ENCODE measurements at regions not wholly inside any gene's neighbourhood (a gene's known extent, or its start where the extent isn't known, plus 50 kb on each side); places are given as distances from the start of the nearest gene placed in this dataset.
"Not testable (repeated sequence)": the region's sequence is repeated elsewhere in the genome, so short reads cannot be mapped to it uniquely, and the experiment has no call there.

DNA sequence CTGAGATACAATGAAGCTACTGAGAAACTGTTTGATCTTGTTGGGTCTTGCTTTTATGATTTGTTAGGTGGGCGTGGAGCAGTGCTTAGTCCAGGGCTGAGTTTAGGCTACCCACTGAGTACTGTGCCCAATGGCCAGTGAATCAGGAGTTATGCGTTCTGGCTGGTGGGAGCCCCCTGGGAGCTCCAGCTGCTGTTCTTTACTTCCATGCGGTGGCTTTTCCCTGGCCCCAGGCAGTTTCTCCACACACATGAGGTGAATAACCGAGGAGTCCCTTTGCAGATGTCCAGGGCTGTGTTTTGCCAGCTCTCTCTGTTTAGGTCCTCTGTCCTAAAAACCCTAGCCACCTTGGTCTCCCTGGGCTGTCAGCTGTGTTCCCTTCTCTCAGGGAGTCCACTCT lies 106.5 kb downstream of the KLF13 start:
- no peaks in the 10 kb centered on the region for H3K36me3 ChIP-seq (ENCODE audit: insufficient read depth, low read length)
- no peaks in the 10 kb centered on the region for H3K9me3 ChIP-seq (ENCODE audit: low read length)
- H3K4me3 ChIP-seq (ENCODE audit: low read length) = no peak overlapping the region
- H3K27me3 ChIP-seq (ENCODE audit: insufficient read depth, low read length) = peaks cover 5% of the 10 kb centered on the region
- H3K4me1 ChIP-seq (ENCODE audit: insufficient read depth, low read length) = peaks cover 2% of the 10 kb centered on the region
- H2AFZ ChIP-seq (ENCODE audit: low read depth, low read length) = no peak overlapping the region

DNA sequence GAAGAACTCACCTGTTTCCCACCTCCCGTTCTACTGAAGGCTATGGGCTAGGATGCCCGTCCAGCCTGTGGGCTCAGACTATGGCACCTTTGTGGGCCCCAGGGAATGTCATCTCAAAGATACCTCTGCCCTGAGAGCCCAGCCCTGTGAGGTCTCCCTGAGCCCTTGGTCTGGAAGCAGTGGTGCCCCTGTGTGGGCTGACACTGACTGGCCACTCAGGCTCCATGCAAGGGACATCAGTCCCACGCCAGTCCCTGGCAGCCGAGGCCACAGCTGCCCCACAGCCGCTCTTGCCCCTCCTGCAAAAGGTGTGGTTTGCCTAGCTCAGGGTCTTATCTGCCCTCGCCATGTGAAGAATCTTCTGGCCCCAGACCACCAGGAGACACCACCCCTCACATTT lies 106.9 kb downstream of the KLF13 start:
- Histone ChIP-seq H3K4me3 (ENCODE audit: low read length) (no peak overlapping the region), H3K4me1 (ENCODE audit: insufficient read depth, low read length) (peaks cover 2% of the 10 kb centered on the region)

DNA sequence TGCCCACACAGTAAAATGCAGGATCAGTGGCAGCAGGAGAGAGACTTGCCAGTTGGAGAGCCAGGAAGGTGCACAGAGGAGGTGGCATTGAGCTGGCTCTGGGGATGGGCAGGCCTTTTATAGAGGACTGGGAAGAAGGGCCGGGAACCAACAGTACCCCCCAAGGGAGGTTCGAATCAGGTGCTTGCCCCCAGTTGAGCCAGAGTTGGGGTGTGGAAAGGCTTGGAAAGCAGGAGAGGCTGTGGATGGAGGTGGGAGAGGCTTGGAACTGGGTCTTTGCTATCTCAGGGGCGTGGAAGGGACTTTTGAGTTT lies 107.6 kb downstream of the KLF13 start:
- Histone ChIP-seq H3K4me1 (ENCODE audit: insufficient read depth, low read length) (peaks cover 2% of the 10 kb centered on the region), H2AFZ (ENCODE audit: low read depth, low read length) (no peak overlapping the region), H3K9me3 (ENCODE audit: low read length) (peaks cover 1% of the 10 kb centered on the region), H3K4me3 (ENCODE audit: low read length) (no peak overlapping the region), H3K27me3 (ENCODE audit: insufficient read depth, low read length) (peaks cover 8% of the 10 kb centered on the region), H3K36me3 (ENCODE audit: insufficient read depth, low read length) (no peaks in the 10 kb centered on the region)

More for the DNA sequence above, 106.9 kb downstream of the KLF13 start:
- Histone ChIP-seq H3K27me3 (ENCODE audit: insufficient read depth, low read length) (peaks cover 8% of the 10 kb centered on the region), H2AFZ (ENCODE audit: low read depth, low read length) (no peak overlapping the region), H3K36me3 (ENCODE audit: insufficient read depth, low read length) (no peaks in the 10 kb centered on the region), H3K9me3 (ENCODE audit: low read length) (peaks cover 1% of the 10 kb centered on the region)

DNA sequence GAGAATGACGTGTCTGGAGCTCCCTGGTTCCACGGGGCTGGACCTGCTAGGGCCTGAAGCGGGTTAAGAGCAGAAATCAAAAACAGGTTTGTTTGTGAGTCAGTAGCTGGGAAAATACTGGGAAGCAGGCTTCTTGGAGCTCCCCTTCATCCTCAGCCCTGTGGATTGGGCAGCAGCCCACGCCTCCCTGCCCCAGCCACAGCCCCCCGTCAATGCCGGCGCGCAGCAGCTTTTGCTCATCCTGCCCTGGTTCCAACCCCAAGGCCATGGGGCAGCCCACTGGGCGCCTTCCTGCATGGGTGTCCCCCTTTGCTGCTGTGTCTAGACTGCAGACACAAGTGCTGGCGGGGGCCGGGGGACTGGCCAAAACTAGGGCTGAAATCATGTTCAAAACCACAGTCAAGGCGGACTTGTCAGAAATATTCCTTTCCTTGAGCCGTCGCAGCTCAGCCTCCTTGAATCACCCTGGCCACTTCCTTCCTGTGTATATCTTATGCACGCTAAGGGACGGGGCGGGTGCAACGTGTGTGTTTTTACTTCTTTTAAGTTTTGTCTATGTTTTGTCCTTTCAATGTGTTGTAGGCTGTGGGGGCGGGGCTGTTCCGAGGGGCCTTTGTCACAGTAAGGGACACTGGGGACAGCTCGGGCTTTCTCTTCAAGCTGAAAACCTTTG lies 108.1 kb downstream of the KLF13 start:
- Histone ChIP-seq H3K36me3 (ENCODE audit: insufficient read depth, low read length) (no peaks in the 10 kb centered on the region), H2AFZ (ENCODE audit: low read depth, low read length) (peak overlapping the region; percentile 28), H3K9me3 (ENCODE audit: low read length) (peaks cover 1% of the 10 kb centered on the region), H3K27me3 (ENCODE audit: insufficient read depth, low read length) (peaks cover 8% of the 10 kb centered on the region), H3K4me1 (ENCODE audit: insufficient read depth, low read length) (peaks cover 2% of the 10 kb centered on the region), H3K4me3 (ENCODE audit: low read length) (no peak overlapping the region)

DNA sequence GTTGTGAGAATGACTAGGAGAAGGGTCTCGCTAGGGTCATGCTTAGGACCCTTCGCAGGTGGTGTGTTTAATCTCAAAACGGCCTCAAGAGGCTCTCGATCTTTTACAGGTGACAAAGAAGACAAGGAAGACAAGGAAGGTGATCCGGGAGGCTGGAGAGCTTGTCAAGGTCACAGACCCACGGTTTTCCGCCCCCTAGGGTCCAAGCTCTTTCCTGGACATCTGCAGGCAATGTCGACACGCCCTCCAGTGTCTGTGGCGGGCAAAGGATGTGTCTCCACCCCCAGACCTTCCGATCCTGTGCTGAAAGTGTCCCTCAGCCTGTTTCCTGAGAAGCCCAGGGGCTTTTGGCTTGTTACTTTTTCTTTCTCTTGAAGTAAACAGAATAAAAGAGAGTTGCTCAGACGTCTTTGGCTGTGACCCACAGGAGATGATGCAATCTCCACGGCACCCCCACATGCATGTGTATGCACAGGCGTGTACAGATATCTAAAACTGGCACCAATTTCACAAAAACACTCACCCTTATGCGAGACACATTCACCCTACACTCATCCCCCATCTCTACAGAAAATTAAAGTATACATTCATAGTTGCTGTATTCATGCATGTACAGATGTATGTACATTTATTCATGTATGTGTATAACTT lies 108.8 kb downstream of the KLF13 start:
- Histone ChIP-seq H2AFZ (ENCODE audit: low read depth, low read length) (peak overlapping the region; percentile 28), H3K27me3 (ENCODE audit: insufficient read depth, low read length) (peaks cover 6% of the 10 kb centered on the region), H3K4me3 (ENCODE audit: low read length) (no peak overlapping the region), H3K9me3 (ENCODE audit: low read length) (peaks cover 1% of the 10 kb centered on the region), H3K4me1 (ENCODE audit: insufficient read depth, low read length) (peaks cover 2% of the 10 kb centered on the region), H3K36me3 (ENCODE audit: insufficient read depth, low read length) (no peaks in the 10 kb centered on the region)

DNA sequence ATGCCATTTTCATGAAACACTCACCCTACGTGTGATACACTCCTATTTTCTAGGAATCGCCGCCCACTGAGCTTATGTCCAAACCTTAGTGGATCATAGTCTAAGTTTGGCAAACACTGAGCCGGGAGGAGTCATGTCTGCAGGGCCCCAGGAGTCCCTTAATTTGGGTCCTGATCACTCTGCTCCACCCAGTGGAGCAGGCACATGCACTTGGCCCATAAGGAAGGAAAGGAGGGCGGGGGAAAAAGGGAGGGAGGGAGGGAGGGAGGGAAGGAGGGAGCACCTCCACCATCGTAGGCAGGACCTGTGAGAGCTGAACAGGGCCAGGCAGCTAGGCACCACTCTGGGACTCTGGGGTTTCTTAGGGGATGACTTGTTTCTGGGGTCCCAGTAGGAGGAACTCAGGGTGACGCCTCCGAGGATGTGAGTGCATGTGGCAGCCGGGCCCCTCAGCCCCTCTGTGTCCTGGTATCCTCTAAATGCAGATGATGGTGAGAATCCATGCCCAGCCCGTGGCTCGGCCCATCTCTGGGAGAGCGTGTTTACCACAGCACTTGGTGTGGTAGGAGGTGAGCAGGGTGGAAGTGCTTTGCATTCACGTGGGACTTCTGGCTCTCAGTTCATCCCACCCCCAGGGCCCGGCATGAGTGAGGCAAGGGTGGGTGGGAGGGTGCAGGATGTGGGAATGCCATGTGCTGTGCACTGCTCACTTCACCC lies 109.4 kb downstream of the KLF13 start:
- peaks cover 1% of the 10 kb centered on the region for H3K9me3 ChIP-seq (ENCODE audit: low read length)
- no peak overlapping the region for H2AFZ ChIP-seq (ENCODE audit: low read depth, low read length)
- peaks cover 5% of the 10 kb centered on the region for H3K27me3 ChIP-seq (ENCODE audit: insufficient read depth, low read length)
- no peaks in the 10 kb centered on the region for H3K36me3 ChIP-seq (ENCODE audit: insufficient read depth, low read length)
- H3K4me3 ChIP-seq (ENCODE audit: low read length) = no peak overlapping the region
- H3K4me1 ChIP-seq (ENCODE audit: insufficient read depth, low read length) = peaks cover 2% of the 10 kb centered on the region

DNA sequence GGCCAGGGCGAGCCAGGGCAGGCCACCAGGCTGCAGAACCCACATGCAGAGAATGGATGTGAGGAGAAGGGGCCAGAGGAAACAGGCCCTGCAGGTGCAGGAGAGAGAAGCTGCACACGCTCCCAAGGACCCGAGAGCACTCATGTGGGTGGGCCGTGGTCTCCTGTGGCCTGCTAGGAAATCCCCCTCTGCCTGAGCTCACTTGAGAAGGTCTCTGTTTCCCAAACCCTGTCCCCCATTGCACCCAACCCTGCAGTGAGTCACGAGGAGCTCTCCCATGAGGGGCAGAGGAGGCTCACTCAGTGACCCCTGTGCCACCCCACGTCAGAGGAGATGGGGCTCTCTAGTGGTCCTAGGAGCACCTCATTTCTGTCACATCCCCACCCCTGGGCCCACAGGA lies 111.1 kb downstream of the KLF13 start:
- H3K4me3 ChIP-seq (ENCODE audit: low read length) = no peak overlapping the region
- peaks cover 1% of the 10 kb centered on the region for H3K9me3 ChIP-seq (ENCODE audit: low read length)

DNA sequence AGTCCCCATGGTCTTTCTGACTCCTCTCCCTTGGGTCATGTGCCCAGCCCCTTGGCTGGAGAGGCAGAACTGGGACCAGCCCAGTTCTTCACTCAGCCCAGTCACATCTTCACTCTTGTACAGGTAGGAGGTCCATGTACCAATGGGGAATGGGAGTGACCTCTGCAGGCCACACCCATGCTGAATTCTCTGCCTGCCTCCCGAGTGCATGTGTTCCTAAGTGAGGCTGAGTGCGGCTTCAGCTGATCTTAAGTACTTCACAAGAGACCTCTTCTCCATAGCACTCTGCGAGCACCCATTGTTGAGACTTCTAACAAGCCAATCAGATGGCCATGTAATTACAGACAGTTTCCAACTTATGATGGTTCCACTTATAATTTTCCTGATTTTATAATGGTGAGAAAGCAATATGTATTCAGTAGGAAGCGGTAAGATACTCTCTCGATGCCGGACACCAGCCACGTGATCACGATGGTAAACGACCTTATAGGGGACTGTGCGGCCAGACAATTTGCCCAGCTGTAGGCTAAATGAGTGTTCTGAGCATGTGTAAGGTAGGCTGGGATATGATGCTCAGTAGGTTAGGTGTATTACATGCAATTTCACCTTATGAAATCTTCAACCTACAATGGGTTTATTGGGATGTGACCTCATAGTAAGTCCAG lies 112.1 kb downstream of the KLF13 start:
- no peak overlapping the region for H3K4me3 ChIP-seq (ENCODE audit: low read length)
- H2AFZ ChIP-seq (ENCODE audit: low read depth, low read length) = no peak overlapping the region
- peaks cover 2% of the 10 kb centered on the region for H3K4me1 ChIP-seq (ENCODE audit: insufficient read depth, low read length)
- no peaks in the 10 kb centered on the region for H3K36me3 ChIP-seq (ENCODE audit: insufficient read depth, low read length)
- peaks cover 1% of the 10 kb centered on the region for H3K9me3 ChIP-seq (ENCODE audit: low read length)
- peaks cover 15% of the 10 kb centered on the region for H3K27me3 ChIP-seq (ENCODE audit: insufficient read depth, low read length)

More for the DNA sequence above, 111.1 kb downstream of the KLF13 start:
- no peaks in the 10 kb centered on the region for H3K36me3 ChIP-seq (ENCODE audit: insufficient read depth, low read length)
- peaks cover 2% of the 10 kb centered on the region for H3K4me1 ChIP-seq (ENCODE audit: insufficient read depth, low read length)
- peaks cover 15% of the 10 kb centered on the region for H3K27me3 ChIP-seq (ENCODE audit: insufficient read depth, low read length)
- H2AFZ ChIP-seq (ENCODE audit: low read depth, low read length) = no peak overlapping the region

DNA sequence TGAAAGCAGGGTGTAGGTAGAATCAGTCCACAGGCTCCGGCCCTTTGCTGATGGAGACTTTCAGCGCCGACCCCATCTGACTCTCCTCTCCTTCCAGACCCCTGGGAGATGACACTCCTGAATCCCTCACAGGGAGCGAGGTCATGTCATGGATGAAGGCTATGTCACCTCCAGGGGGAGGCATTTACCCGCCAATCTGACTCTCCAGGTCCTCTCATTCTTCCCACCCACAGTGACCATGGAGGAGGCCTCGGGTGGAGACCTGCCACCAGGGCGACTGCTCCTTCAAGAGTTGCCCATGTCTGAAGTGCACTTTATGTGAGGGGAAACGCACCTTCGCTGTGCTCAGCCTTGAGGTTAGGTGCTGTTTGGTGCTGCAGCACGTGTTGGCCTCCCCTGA lies 112.7 kb downstream of the KLF13 start:
- Histone ChIP-seq H3K9me3 (ENCODE audit: low read length) (peaks cover 1% of the 10 kb centered on the region), H2AFZ (ENCODE audit: low read depth, low read length) (no peak overlapping the region), H3K4me1 (ENCODE audit: insufficient read depth, low read length) (peaks cover 2% of the 10 kb centered on the region), H3K36me3 (ENCODE audit: insufficient read depth, low read length) (no peaks in the 10 kb centered on the region), H3K4me3 (ENCODE audit: low read length) (no peak overlapping the region), H3K27me3 (ENCODE audit: insufficient read depth, low read length) (peaks cover 13% of the 10 kb centered on the region)

DNA sequence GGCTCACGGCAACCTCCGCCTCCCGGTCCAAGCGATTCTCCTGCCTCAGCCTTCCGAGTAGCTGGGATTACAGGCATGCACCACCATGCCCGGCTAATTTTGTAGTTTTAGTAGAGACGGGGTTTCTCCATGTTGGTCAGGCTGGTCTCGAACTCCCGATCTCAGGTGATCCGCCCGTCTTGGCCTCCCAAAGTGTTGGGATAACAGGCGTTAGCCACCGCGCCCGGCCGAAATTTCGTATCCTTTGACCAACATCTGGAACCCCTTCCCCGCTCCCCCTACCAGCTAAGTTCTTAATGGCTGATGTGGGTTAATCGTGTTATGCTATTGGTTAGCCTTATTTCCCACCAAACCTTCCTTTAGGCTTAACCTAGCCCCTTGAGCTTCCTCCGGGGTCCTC lies 113.6 kb downstream of the KLF13 start:
- H2AFZ ChIP-seq (ENCODE audit: low read depth, low read length); H3K4me3 ChIP-seq (ENCODE audit: low read length); H3K4me1 ChIP-seq (ENCODE audit: insufficient read depth, low read length); H3K36me3 ChIP-seq (ENCODE audit: insufficient read depth, low read length); H3K9me3 ChIP-seq (ENCODE audit: low read length): not testable (repeated sequence)
- H3K27me3 ChIP-seq (ENCODE audit: insufficient read depth, low read length) = peaks cover 13% of the 10 kb centered on the region

DNA sequence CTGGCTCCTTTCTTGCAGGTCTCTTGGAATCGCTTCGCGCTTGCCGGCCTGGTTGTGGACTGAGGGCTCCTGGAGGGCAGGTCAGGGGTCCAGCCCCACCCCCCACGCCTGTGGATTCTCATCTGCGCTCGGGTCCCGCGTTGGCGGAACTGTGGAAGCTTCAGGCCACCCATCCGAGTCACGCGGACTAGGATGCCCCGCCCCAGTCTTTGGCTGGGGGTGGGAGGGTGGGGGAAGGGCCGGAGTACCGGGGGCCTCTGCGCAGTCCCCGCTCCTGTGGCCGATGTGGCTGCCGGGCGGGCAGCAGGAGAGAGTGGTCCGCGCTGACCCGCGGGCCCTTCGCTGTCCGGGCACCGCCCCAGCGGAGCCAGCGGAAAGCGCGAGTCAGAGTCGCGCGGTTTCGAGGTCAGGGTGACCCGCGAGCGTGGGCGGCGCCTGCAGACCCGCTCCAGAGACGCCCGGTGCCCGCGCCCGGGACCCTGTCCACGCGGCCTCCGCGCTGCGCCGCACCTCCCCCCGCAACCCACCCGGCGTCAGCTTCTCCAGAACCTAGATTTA lies 114.2 kb downstream of the KLF13 start:
- H3K9me3 ChIP-seq (ENCODE audit: low read length) = peaks cover 1% of the 10 kb centered on the region
- H3K4me1 ChIP-seq (ENCODE audit: insufficient read depth, low read length) = no peaks in the 10 kb centered on the region
- H3K27me3 ChIP-seq (ENCODE audit: insufficient read depth, low read length) = peaks cover 13% of the 10 kb centered on the region
- H3K36me3 ChIP-seq (ENCODE audit: insufficient read depth, low read length) = no peaks in the 10 kb centered on the region
- no peak overlapping the region for H2AFZ ChIP-seq (ENCODE audit: low read depth, low read length)
- H3K4me3 ChIP-seq (ENCODE audit: low read length) = no peak overlapping the region

DNA sequence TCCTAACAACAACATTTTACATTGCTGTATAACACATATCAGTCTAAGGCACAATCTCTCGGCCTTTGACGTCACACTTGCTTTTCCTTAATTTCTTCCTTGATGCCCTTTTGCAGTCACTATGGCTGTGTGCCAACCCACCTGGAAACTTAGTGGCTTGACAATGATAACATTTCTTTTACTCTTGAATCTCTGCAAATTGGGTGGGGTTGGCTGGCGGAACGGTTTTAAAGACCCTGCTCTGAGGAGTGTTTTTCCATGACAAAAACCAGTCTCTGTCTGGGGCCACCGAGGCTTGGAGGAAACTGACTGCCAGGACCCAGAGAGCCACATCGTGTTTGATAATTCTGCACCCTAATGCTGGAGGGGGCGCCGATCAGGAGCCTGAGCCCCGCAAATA lies 115.6 kb downstream of the KLF13 start:
- Histone ChIP-seq H3K27me3 (ENCODE audit: insufficient read depth, low read length) (peaks cover 13% of the 10 kb centered on the region), H3K9me3 (ENCODE audit: low read length) (peaks cover 1% of the 10 kb centered on the region), H3K4me3 (ENCODE audit: low read length) (no peak overlapping the region), H3K36me3 (ENCODE audit: insufficient read depth, low read length) (no peaks in the 10 kb centered on the region), H2AFZ (ENCODE audit: low read depth, low read length) (no peak overlapping the region), H3K4me1 (ENCODE audit: insufficient read depth, low read length) (no peaks in the 10 kb centered on the region)

DNA sequence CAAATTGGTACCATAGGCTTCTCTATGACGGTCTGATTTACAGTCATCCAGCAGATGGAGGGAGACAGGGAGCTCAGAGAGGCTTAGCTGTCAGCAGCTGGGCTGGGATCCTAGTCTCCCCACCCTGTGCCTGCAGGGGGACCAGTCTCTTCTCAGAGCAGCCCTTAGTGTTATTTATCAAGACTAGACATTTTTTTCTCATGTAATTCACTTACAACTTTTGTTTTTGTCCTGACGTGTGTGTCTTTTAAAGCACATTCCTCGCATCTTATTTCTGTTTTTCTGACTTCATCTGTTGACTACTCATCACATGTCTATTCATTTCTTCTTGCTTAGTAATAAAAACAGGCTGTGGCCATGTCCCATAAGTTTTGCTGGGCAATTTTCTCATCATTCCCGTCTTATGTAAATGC lies 116.1 kb downstream of the KLF13 start:
- H3K4me3 ChIP-seq (ENCODE audit: low read length) = no peak overlapping the region

More for the DNA sequence above, 116.1 kb downstream of the KLF13 start:
- H2AFZ ChIP-seq (ENCODE audit: low read depth, low read length) = no peak overlapping the region
- peaks cover 13% of the 10 kb centered on the region for H3K27me3 ChIP-seq (ENCODE audit: insufficient read depth, low read length)
- H3K36me3 ChIP-seq (ENCODE audit: insufficient read depth, low read length) = no peaks in the 10 kb centered on the region
- H3K4me1 ChIP-seq (ENCODE audit: insufficient read depth, low read length) = no peaks in the 10 kb centered on the region
- H3K9me3 ChIP-seq (ENCODE audit: low read length) = peaks cover 1% of the 10 kb centered on the region
